ENCODE measurements at regions not wholly inside any gene's neighbourhood (a gene's known extent, or its start where the extent isn't known, plus 50 kb on each side); places are given as distances from the start of the nearest gene placed in this dataset.

- H3K27me3 Mint-ChIP-seq = no peaks in the 10 kb centered on the region
- no peak for DNase-seq
- CTCF ChIA-PET = no interaction called here
- H3K9me3 Mint-ChIP-seq = peaks cover 0 to 16% (median 5%) of the 10 kb centered on the region in 11 donors
- H3K4me3 Mint-ChIP-seq = no peak overlapping the region
- Histone ChIP-seq H3K4me3 (ENCODE audit: low read length) (no peak overlapping the region), H3K9me3 (ENCODE audit: control insufficient read depth in 2 of 3, low read length in 3 of 3) (no peaks in the 10 kb centered on the region), H3K4me1 (ENCODE audit: control insufficient read depth in 2 of 2, insufficient read depth in 2 of 2, low read length in 2 of 2) (no peaks in the 10 kb centered on the region), H3K36me3 (ENCODE audit: control insufficient read depth in 2 of 3, insufficient read depth in 3 of 3, low read length in 3 of 3) (no peaks in the 10 kb centered on the region), H3K27ac (ENCODE audit: low read depth, low read length) (no peak overlapping the region), H3K27me3 (ENCODE audit: control insufficient read depth in 2 of 2, insufficient read depth in 2 of 2, low read length in 2 of 2) (no peaks in the 10 kb centered on the region)
- intact Hi-C loops (cut with micrococcal nuclease) = no loop called here
- POLR2A ChIA-PET = no interaction called here
- H3K4me1 Mint-ChIP-seq = no peaks in the 10 kb centered on the region
- H3K27ac Mint-ChIP-seq = no peak overlapping the region
- no peak for ATAC-seq
- H3K36me3 Mint-ChIP-seq = no peaks in the 10 kb centered on the region
Measured at GRCh38 chr3:74075241-74075640, 450.5 kb upstream of the PDZRN3 start.

DNA sequence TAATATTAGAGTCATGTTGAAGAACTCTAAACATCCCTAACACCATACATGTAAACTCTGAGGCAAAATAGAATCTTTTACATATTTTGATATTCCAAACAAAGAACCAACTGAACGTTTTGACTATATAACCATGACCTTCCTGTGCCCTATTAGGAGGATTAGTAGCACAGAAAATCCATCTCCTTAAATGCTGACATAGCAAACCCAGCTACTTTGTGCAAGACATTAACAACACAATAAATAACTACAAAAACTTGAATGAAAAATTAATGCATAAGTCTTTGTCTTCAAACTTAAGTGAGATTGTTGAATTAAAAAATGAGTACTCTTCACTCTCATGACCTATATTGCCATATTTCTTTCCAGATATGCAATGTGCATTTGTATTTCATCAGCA is 450.0 kb upstream of the PDZRN3 start:
- no peak overlapping the region for H3K4me3 ChIP-seq (ENCODE audit: low read length)
- Mint-ChIP-seq H3K9me3 (peaks cover 0 to 16% (median 6%) of the 10 kb centered on the region in 11 donors), H3K4me3 (no peak overlapping the region), H3K27ac (no peak overlapping the region), H3K4me1 (no peaks in the 10 kb centered on the region), H3K27me3 (no peaks in the 10 kb centered on the region), H3K36me3 (no peaks in the 10 kb centered on the region)
- H3K9me3 ChIP-seq (ENCODE audit: control insufficient read depth in 2 of 3, low read length in 3 of 3) = no peaks in the 10 kb centered on the region
- no peaks in the 10 kb centered on the region for H3K4me1 ChIP-seq (ENCODE audit: control insufficient read depth in 2 of 2, insufficient read depth in 2 of 2, low read length in 2 of 2)
- no peaks in the 10 kb centered on the region for H3K27me3 ChIP-seq (ENCODE audit: control insufficient read depth in 2 of 2, insufficient read depth in 2 of 2, low read length in 2 of 2)
- ChIA-PET POLR2A (no interaction called here), CTCF (no interaction called here)
- intact Hi-C loops (cut with micrococcal nuclease) = no loop called here
- no peak overlapping the region for H3K27ac ChIP-seq (ENCODE audit: low read depth, low read length)
- ATAC-seq (no peak), DNase-seq (no peak)
- H3K36me3 ChIP-seq (ENCODE audit: control insufficient read depth in 2 of 3, insufficient read depth in 3 of 3, low read length in 3 of 3) = no peaks in the 10 kb centered on the region

DNA sequence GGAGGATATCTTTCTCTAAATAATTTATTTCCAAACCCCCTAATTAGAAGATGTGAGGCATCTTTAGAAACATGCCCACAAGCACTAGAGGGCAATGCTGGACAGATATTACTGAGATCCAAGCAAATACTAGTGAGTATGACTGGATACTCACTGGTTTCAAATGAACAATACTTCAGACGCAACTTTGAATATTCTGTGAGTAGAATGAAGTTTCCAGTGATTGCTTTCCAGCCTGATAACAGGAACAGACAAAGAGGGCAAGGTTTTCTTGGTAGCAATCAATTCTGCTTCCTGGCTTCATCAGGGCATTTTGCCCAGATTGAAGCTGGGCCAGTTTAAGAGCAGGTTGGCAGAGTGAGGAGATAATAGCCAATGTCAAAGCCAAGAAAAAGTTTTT is 442.6 kb upstream of the PDZRN3 start:
- no peak for ATAC-seq
- peaks cover 0 to 13% (median 3%) of the 10 kb centered on the region in 11 donors for H3K9me3 Mint-ChIP-seq
- Histone ChIP-seq H3K27me3 (ENCODE audit: control insufficient read depth in 2 of 2, insufficient read depth in 2 of 2, low read length in 2 of 2) (no peaks in the 10 kb centered on the region), H3K9me3 (ENCODE audit: control insufficient read depth in 2 of 3, low read length in 3 of 3) (no peaks in the 10 kb centered on the region), H3K36me3 (ENCODE audit: control insufficient read depth in 2 of 3, insufficient read depth in 3 of 3, low read length in 3 of 3) (no peaks in the 10 kb centered on the region), H3K4me3 (ENCODE audit: low read length) (no peak overlapping the region), H3K27ac (ENCODE audit: low read depth, low read length) (no peak overlapping the region), H3K4me1 (ENCODE audit: control insufficient read depth in 2 of 2, insufficient read depth in 2 of 2, low read length in 2 of 2) (no peaks in the 10 kb centered on the region)
- intact Hi-C loops (cut with micrococcal nuclease) = no loop called here
- no peak overlapping the region for H3K27ac Mint-ChIP-seq
- CTCF ChIA-PET = no interaction called here
- no peak for DNase-seq
- H3K27me3 Mint-ChIP-seq = no peaks in the 10 kb centered on the region
- POLR2A ChIA-PET = no interaction called here
- H3K36me3 Mint-ChIP-seq = no peaks in the 10 kb centered on the region
- H3K4me1 Mint-ChIP-seq = no peaks in the 10 kb centered on the region
- H3K4me3 Mint-ChIP-seq = no peak overlapping the region

DNA sequence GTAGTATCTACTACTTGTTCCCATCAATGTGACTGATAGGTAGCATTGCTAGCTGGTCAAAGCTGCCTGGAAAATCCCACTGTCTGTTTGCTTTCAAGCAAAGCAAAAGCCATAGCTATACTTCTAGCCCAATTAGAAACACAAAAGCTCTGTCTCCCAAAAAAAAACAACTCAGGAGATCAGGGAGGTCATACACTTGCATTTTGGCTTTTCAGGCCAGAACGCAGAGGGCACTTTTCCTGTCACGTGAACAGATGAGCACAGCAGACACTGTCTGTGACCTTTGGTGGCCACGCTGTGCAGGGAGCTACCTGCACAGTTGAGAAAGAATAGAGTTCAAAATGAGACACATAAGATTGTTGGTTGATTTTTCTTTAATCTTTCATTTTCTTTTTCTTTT is 441.7 kb upstream of the PDZRN3 start:
- intact Hi-C loops (cut with micrococcal nuclease) = no loop called here
- DNase-seq (no peak), ATAC-seq (no peak)
- Mint-ChIP-seq H3K4me1 (no peaks in the 10 kb centered on the region), H3K27ac (no peak overlapping the region), H3K27me3 (no peaks in the 10 kb centered on the region), H3K4me3 (no peak overlapping the region), H3K9me3 (peaks cover 0 to 13% (median 3%) of the 10 kb centered on the region in 11 donors), H3K36me3 (no peaks in the 10 kb centered on the region)
- H3K9me3 ChIP-seq (ENCODE audit: control insufficient read depth in 2 of 3, low read length in 3 of 3) = no peaks in the 10 kb centered on the region
- ChIA-PET POLR2A (no interaction called here), CTCF (no interaction called here)
- no peaks in the 10 kb centered on the region for H3K27me3 ChIP-seq (ENCODE audit: control insufficient read depth in 2 of 2, insufficient read depth in 2 of 2, low read length in 2 of 2)
- no peaks in the 10 kb centered on the region for H3K36me3 ChIP-seq (ENCODE audit: control insufficient read depth in 2 of 3, insufficient read depth in 3 of 3, low read length in 3 of 3)
- H3K4me3 ChIP-seq (ENCODE audit: low read length) = no peak overlapping the region
- no peak overlapping the region for H3K27ac ChIP-seq (ENCODE audit: low read depth, low read length)
- H3K4me1 ChIP-seq (ENCODE audit: control insufficient read depth in 2 of 2, insufficient read depth in 2 of 2, low read length in 2 of 2) = no peaks in the 10 kb centered on the region

DNA sequence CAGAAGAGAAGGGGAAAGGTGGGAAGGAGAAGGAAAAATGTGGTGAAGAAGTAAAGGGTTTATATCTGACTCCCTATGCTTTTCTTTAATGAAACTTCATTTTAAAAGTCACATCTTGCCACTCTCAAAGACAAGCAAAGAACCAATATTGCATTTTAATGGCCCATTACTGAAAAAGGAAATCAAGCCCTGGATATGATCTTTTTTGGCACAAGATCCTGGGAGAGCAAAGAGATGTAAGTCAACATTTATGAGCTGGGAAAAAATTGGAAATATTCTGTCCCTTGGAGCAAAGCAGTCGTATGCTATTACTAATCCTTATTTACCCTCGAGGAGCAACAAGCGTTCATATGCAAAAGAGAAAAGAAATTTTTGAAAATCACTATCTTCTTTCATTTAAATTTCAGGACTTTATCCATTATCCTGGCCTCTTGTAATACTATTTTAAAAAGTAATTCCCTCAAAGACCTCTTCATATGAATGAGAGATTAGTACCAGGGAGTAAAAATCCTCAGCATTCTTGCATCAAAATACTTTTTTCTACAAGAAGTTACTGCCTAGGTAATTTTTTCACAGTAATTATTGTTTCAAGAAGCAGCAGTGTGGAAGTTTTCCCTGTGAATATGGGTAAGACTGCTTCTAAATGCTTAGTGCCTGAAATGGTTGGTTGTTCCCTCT is 435.3 kb upstream of the PDZRN3 start:
- Mint-ChIP-seq H3K36me3 (no peaks in the 10 kb centered on the region), H3K4me1 (no peaks in the 10 kb centered on the region), H3K9me3 (peaks cover 0 to 15% (median 3%) of the 10 kb centered on the region in 11 donors), H3K27me3 (no peaks in the 10 kb centered on the region), H3K27ac (no peak overlapping the region), H3K4me3 (no peak overlapping the region)
- Histone ChIP-seq H3K9me3 (ENCODE audit: control insufficient read depth in 2 of 3, low read length in 3 of 3) (no peaks in the 10 kb centered on the region), H3K4me1 (ENCODE audit: control insufficient read depth in 2 of 2, insufficient read depth in 2 of 2, low read length in 2 of 2) (no peaks in the 10 kb centered on the region), H3K27me3 (ENCODE audit: control insufficient read depth in 2 of 2, insufficient read depth in 2 of 2, low read length in 2 of 2) (no peaks in the 10 kb centered on the region), H3K27ac (ENCODE audit: low read depth, low read length) (no peak overlapping the region), H3K4me3 (ENCODE audit: low read length) (no peak overlapping the region), H3K36me3 (ENCODE audit: control insufficient read depth in 2 of 3, insufficient read depth in 3 of 3, low read length in 3 of 3) (no peaks in the 10 kb centered on the region)
- CTCF ChIA-PET = no interaction called here
- intact Hi-C loops (cut with micrococcal nuclease) = no loop called here
- POLR2A ChIA-PET = no interaction called here
- ATAC-seq (no peak), DNase-seq (no peak)

DNA sequence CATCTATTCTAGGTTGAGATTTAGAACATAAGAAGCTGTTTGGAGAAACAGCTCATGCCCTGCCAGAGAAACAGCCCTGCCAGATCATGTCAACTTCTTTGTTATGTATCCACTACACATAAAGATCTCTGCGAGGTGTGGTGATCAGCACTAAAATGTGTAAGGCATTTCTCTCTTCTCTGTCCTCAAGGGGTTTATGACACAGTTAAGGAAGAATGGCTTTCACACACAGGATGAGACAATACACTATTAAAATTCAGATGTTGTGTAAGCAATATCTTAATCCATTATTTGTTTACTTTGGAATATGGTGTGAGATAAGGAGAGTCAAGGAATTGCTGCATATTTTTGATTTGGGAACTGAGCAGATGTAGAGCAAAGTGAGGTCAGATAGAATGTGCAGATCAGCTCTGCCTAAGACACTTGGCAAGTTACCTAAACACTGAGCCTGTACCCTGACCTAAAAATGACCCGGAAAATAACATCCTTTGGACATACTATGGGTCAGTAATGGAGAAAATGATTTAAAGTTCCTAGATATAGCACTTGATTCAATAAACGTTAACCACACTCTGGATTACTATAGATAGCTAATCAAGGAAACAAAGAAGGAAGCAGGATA is 434.7 kb upstream of the PDZRN3 start:
- intact Hi-C loops (cut with micrococcal nuclease) = no loop called here
- no peaks in the 10 kb centered on the region for H3K27me3 Mint-ChIP-seq
- H3K4me1 Mint-ChIP-seq = no peaks in the 10 kb centered on the region
- DNase-seq (no peak), ATAC-seq (no peak)
- H3K27ac ChIP-seq (ENCODE audit: low read depth, low read length) = no peak overlapping the region
- H3K4me1 ChIP-seq (ENCODE audit: control insufficient read depth in 2 of 2, insufficient read depth in 2 of 2, low read length in 2 of 2) = no peaks in the 10 kb centered on the region
- ChIA-PET POLR2A (no interaction called here), CTCF (no interaction called here)
- no peak overlapping the region for H3K4me3 Mint-ChIP-seq
- no peak overlapping the region for H3K4me3 ChIP-seq (ENCODE audit: low read length)
- H3K36me3 ChIP-seq (ENCODE audit: control insufficient read depth in 2 of 3, insufficient read depth in 3 of 3, low read length in 3 of 3) = no peaks in the 10 kb centered on the region
- H3K9me3 Mint-ChIP-seq = peaks cover 0 to 15% (median 5%) of the 10 kb centered on the region in 11 donors
- no peak overlapping the region for H3K27ac Mint-ChIP-seq
- no peaks in the 10 kb centered on the region for H3K9me3 ChIP-seq (ENCODE audit: control insufficient read depth in 2 of 3, low read length in 3 of 3)
- H3K27me3 ChIP-seq (ENCODE audit: control insufficient read depth in 2 of 2, insufficient read depth in 2 of 2, low read length in 2 of 2) = no peaks in the 10 kb centered on the region
- no peaks in the 10 kb centered on the region for H3K36me3 Mint-ChIP-seq

- Histone ChIP-seq H3K4me1 (ENCODE audit: control insufficient read depth in 2 of 2, insufficient read depth in 2 of 2, low read length in 2 of 2) (no peaks in the 10 kb centered on the region), H3K9me3 (ENCODE audit: control insufficient read depth in 2 of 3, low read length in 3 of 3) (no peaks in the 10 kb centered on the region), H3K36me3 (ENCODE audit: control insufficient read depth in 2 of 3, insufficient read depth in 3 of 3, low read length in 3 of 3) (no peaks in the 10 kb centered on the region), H3K27me3 (ENCODE audit: control insufficient read depth in 2 of 2, insufficient read depth in 2 of 2, low read length in 2 of 2) (no peaks in the 10 kb centered on the region), H3K27ac (ENCODE audit: low read depth, low read length) (no peak overlapping the region), H3K4me3 (ENCODE audit: low read length) (no peak overlapping the region)
- H3K27ac Mint-ChIP-seq = no peak overlapping the region
- ATAC-seq (no peak), DNase-seq (no peak)
- no peaks in the 10 kb centered on the region for H3K36me3 Mint-ChIP-seq
- H3K4me1 Mint-ChIP-seq = no peaks in the 10 kb centered on the region
- ChIA-PET CTCF (no interaction called here), POLR2A (no interaction called here)
- intact Hi-C loops (cut with micrococcal nuclease) = no loop called here
- no peak overlapping the region for H3K4me3 Mint-ChIP-seq
- peaks cover 0 to 24% (median 6%) of the 10 kb centered on the region in 11 donors for H3K9me3 Mint-ChIP-seq
- H3K27me3 Mint-ChIP-seq = no peaks in the 10 kb centered on the region
Measured at GRCh38 chr3:74057169-74057568, 432.4 kb upstream of the PDZRN3 start.

Data from naive thymus-derived CD4-positive, alpha-beta T cell (primary cell).